Body of pancreas (tissue), 4 donors: ENCODE measurements at regions not wholly inside any gene's neighbourhood (a gene's known extent, or its start where the extent isn't known, plus 50 kb on each side); places are given as distances from the start of the nearest gene placed in this dataset.

Source experiments
- POLR2A ChIP-seq, 3 donors: fragments of 450-650 bp; IDR thresholded peaks; one replicate each; pipeline ENCODE4 v1.6.1; 2016; ENCODE audit warnings: antibody characterized with exemption in 3 of 3, mild to moderate bottlenecking in 2 of 3
- TF ChIP-seq, protein P1 (sequence below), 7 experiments: fragments of 450-650 bp in 4 of 7; fragments of 200-600 bp in 3 of 7; sonication (generic) in 3 of 7; IDR thresholded peaks; one replicate each; pipeline ENCODE4 v1.5.1; 2016 to 2019; ENCODE audit warnings: antibody characterized with exemption in 7 of 7

DNA sequence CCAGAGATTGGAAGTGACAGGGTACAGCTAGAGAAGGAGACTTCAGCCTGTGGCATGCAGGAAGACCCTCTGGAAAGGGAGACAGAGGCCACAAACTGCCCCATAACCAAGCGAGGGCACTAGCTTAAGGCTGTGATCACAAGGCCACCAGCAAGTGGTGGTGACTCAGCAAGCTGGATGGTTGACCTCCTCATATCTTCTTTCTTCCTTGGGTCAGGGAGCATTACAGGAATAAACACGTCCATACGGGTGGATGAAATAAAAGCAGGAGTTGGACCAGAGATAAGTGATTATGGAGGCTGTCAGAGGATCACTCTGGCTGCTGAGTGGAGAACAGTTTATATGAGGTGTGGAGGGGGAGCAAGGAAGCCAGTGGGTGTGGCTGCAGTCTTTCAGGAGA lies 234.6 kb upstream of the TAS2R1 start:
- TF ChIP-seq, protein P1, sequence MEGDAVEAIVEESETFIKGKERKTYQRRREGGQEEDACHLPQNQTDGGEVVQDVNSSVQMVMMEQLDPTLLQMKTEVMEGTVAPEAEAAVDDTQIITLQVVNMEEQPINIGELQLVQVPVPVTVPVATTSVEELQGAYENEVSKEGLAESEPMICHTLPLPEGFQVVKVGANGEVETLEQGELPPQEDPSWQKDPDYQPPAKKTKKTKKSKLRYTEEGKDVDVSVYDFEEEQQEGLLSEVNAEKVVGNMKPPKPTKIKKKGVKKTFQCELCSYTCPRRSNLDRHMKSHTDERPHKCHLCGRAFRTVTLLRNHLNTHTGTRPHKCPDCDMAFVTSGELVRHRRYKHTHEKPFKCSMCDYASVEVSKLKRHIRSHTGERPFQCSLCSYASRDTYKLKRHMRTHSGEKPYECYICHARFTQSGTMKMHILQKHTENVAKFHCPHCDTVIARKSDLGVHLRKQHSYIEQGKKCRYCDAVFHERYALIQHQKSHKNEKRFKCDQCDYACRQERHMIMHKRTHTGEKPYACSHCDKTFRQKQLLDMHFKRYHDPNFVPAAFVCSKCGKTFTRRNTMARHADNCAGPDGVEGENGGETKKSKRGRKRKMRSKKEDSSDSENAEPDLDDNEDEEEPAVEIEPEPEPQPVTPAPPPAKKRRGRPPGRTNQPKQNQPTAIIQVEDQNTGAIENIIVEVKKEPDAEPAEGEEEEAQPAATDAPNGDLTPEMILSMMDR (IDR thresholded peaks at IDR 0.05) = no peak
- TF ChIP-seq POLR2A (IDR thresholded peaks at IDR 0.05) = no peak
